SU-DHL-6 (cell line): ENCODE measurements at regions not wholly inside any gene's neighbourhood (a gene's known extent, or its start where the extent isn't known, plus 50 kb on each side); places are given as distances from the start of the nearest gene placed in this dataset.

Source experiments
- H2AFZ ChIP-seq: fragments of 200-600 bp; sonication (generic); 2 replicates; pipeline ENCODE4 v1.6.1; 2014; ENCODE audit warnings: low read depth, mild to moderate bottlenecking, moderate library complexity, mixed read lengths, antibody characterized with exemption, low read length; ENCODE audit not compliant: severe bottlenecking
- H3F3A ChIP-seq: fragments of 200-600 bp; shearing (Covaris generic); 2 replicates; pipeline ENCODE4 v1.6.0; 2016; ENCODE audit warnings: antibody characterized with exemption, mild to moderate bottlenecking; ENCODE audit not compliant: insufficient read depth
- H3K27ac ChIP-seq: fragments of 200-600 bp; sonication (generic); 2 replicates; pipeline ENCODE4 v1.5.1; 2016; ENCODE audit warnings: low read depth, mild to moderate bottlenecking, low read length, moderate library complexity, mixed read lengths
- H3K27me3 ChIP-seq: fragments of 200-600 bp; sonication (generic), shearing (Covaris generic); 2 replicates; pipeline ENCODE4 v1.6.0; 2014; ENCODE audit warnings: mild to moderate bottlenecking, low read length
- H3K36me3 ChIP-seq: fragments of 200-600 bp; sonication (generic); 2 replicates; pipeline ENCODE4 v1.6.1; 2014; ENCODE audit warnings: mild to moderate bottlenecking, low read length, mixed read lengths
- H3K4me2 ChIP-seq: fragments of 300-600, 200-600 bp; shearing (Covaris generic), sonication (generic); 2 replicates; pipeline ENCODE4 v1.6.0; 2014; ENCODE audit warnings: low read length, low read depth, mild to moderate bottlenecking; ENCODE audit not compliant: poor library complexity, severe bottlenecking
- H3K4me3 ChIP-seq: fragments of 200-600 bp; sonication (generic); 2 replicates; pipeline ENCODE4 v1.5.1; 2014; ENCODE audit warnings: antibody characterized with exemption, low read length, mild to moderate bottlenecking, mixed read lengths; ENCODE audit not compliant: insufficient read depth, poor library complexity, severe bottlenecking
- H3K79me2 ChIP-seq: fragments of 200-600 bp; sonication (generic); 2 replicates; pipeline ENCODE4 v1.6.1; 2014; ENCODE audit warnings: mild to moderate bottlenecking, low read length, moderate library complexity; ENCODE audit not compliant: insufficient read depth
- H3K9ac ChIP-seq: fragments of 200-600 bp; sonication (generic); 2 replicates; pipeline ENCODE4 v1.7.0; 2014; ENCODE audit warnings: mild to moderate bottlenecking, low read length
- H3K9me2 ChIP-seq: fragments of 200-600 bp; sonication (generic); replicated peaks from 2 replicates; pipeline ENCODE4 v1.6.1; 2014; ENCODE audit warnings: low read length; ENCODE audit not compliant: insufficient read depth
- H3K9me3 ChIP-seq: fragments of 200-600 bp; sonication (generic); 2 replicates; pipeline ENCODE4 v1.6.1; 2014; ENCODE audit warnings: low read length, mixed read lengths; ENCODE audit not compliant: insufficient read depth
- H4K20me1 ChIP-seq: fragments of 200-600 bp; sonication (generic); 2 replicates; pipeline ENCODE4 v1.6.1; 2014; ENCODE audit warnings: low read depth, mild to moderate bottlenecking, antibody characterized with exemption, low read length, moderate library complexity, mixed read lengths
- CTCF ChIP-seq: fragments of 200-600 bp; sonication (generic); IDR thresholded peaks from one replicate; pipeline ENCODE4 v1.5.1; 2017; ENCODE audit warnings: antibody characterized with exemption, mild to moderate bottlenecking, low read length, moderate library complexity; ENCODE audit not compliant: insufficient read depth, poor library complexity, severe bottlenecking
- EZH2phosphoT487 ChIP-seq: fragments of 200-600 bp; sonication (generic), shearing (Covaris generic); conservative IDR thresholded peaks from 2 replicates; pipeline ENCODE4 v1.6.1; 2018; ENCODE audit warnings: mild to moderate bottlenecking, antibody characterized with exemption, low read length, moderate library complexity, mixed read lengths

- Histone ChIP-seq H3K27ac (no peak overlapping the region), H3K9me3 (no peaks in the 10 kb centered on the region), H3K79me2 (no peaks in the 10 kb centered on the region), H3K36me3 (no peaks in the 10 kb centered on the region), H3K4me2 (no peak overlapping the region), H3K9me2 (no peaks in the 10 kb centered on the region), H2AFZ (no peak overlapping the region), H3K27me3 (0 out of 2 replicates have a peak, but pooled peaks cover 3% of the 10 kb centered on the region), H3K4me3 (no peak overlapping the region), H3K9ac (no peak overlapping the region), H4K20me1 (no peaks in the 10 kb centered on the region), H3F3A (no peaks in the 10 kb centered on the region)
- TF ChIP-seq CTCF (no peak), EZH2phosphoT487 (no peak)
Measured at GRCh38 chr1:213584272-213584671, 403.5 kb upstream of the PROX1 start.

- Histone ChIP-seq H3K9me3 (no peaks in the 10 kb centered on the region), H3K27me3 (0 out of 2 replicates have a peak, but pooled peaks cover 3% of the 10 kb centered on the region), H3K4me3 (no peak overlapping the region), H3F3A (no peaks in the 10 kb centered on the region), H3K9me2 (no peaks in the 10 kb centered on the region), H3K79me2 (no peaks in the 10 kb centered on the region), H3K4me2 (no peak overlapping the region), H2AFZ (no peak overlapping the region), H3K36me3 (no peaks in the 10 kb centered on the region), H3K9ac (no peak overlapping the region), H3K27ac (no peak overlapping the region), H4K20me1 (no peaks in the 10 kb centered on the region)
- no peak for TF ChIP-seq EZH2phosphoT487
- no peak for TF ChIP-seq CTCF
Measured at GRCh38 chr1:213585402-213585801, 402.4 kb upstream of the PROX1 start.

- Histone ChIP-seq H3K9ac (no peak overlapping the region), H3K4me2 (no peak overlapping the region), H3K9me3 (no peaks in the 10 kb centered on the region), H4K20me1 (no peaks in the 10 kb centered on the region), H3F3A (no peaks in the 10 kb centered on the region), H3K36me3 (no peaks in the 10 kb centered on the region), H3K9me2 (no peaks in the 10 kb centered on the region), H2AFZ (no peak overlapping the region), H3K4me3 (no peak overlapping the region), H3K27me3 (0 out of 2 replicates have a peak, but pooled peaks cover 2% of the 10 kb centered on the region), H3K27ac (no peak overlapping the region), H3K79me2 (no peaks in the 10 kb centered on the region)
- TF ChIP-seq CTCF (no peak), EZH2phosphoT487 (no peak)
Measured at GRCh38 chr1:213585959-213586586, 401.7 kb upstream of the PROX1 start.
